ENCODE measurements at regions not wholly inside any gene's neighbourhood (a gene's known extent, or its start where the extent isn't known, plus 50 kb on each side); places are given as distances from the start of the nearest gene placed in this dataset.
A peak's percentile ranks its signal among the peaks of the same experiment; 100 is the strongest.

DNA sequence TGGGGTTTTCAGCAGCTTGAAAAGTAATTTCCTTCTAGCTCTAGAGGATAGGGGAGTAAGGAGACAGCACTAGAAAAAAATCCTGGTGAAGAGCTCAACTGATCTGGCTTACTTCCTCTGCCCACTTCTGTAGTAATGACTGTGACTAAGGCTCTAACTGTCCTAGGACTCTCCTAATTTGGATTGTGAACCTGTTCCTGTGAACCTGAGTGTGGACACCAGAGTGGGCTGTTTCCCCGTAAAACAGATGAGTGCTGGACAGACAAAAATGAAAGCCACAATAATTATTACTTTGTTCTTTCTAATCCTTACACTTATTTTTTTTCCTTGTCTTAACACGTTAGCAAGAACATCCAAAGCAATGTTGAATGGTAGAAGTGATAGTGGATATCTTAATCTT lies 154.1 kb downstream of the AASDHPPT start:
- no peak overlapping the region for H2AFZ ChIP-seq (ENCODE audit: low read length)
- no peak for DNase-seq (ENCODE audit: insufficient read length, low spot score, missing footprints)
- no peaks in the 10 kb centered on the region for H3K4me1 ChIP-seq (ENCODE audit: insufficient read depth, low read length)
- no peak overlapping the region for H3K4me3 ChIP-seq (ENCODE audit: insufficient read depth, low read length)
- H3K36me3 ChIP-seq (ENCODE audit: insufficient read depth, low read length): no peaks in the 10 kb centered on the region
- H4K20me1 ChIP-seq (ENCODE audit: insufficient read depth, low read length): no peaks in the 10 kb centered on the region
- TF ChIP-seq, protein P1, sequence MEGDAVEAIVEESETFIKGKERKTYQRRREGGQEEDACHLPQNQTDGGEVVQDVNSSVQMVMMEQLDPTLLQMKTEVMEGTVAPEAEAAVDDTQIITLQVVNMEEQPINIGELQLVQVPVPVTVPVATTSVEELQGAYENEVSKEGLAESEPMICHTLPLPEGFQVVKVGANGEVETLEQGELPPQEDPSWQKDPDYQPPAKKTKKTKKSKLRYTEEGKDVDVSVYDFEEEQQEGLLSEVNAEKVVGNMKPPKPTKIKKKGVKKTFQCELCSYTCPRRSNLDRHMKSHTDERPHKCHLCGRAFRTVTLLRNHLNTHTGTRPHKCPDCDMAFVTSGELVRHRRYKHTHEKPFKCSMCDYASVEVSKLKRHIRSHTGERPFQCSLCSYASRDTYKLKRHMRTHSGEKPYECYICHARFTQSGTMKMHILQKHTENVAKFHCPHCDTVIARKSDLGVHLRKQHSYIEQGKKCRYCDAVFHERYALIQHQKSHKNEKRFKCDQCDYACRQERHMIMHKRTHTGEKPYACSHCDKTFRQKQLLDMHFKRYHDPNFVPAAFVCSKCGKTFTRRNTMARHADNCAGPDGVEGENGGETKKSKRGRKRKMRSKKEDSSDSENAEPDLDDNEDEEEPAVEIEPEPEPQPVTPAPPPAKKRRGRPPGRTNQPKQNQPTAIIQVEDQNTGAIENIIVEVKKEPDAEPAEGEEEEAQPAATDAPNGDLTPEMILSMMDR (IDR thresholded peaks at IDR 0.05; ENCODE audit: extremely low read depth, low read depth, low read length): peak; percentile 24
- H3K79me2 ChIP-seq (ENCODE audit: insufficient read depth, low read length): no peaks in the 10 kb centered on the region
- no peaks in the 10 kb centered on the region for H3K9me3 ChIP-seq (ENCODE audit: low read depth, low read length)
- H3K27ac ChIP-seq (ENCODE audit: low read depth, low read length): no peak overlapping the region
- H3K4me2 ChIP-seq (ENCODE audit: insufficient read depth, low read length): no peak overlapping the region
- H3K27me3 ChIP-seq (ENCODE audit: insufficient read depth, low read length): no peaks in the 10 kb centered on the region

DNA sequence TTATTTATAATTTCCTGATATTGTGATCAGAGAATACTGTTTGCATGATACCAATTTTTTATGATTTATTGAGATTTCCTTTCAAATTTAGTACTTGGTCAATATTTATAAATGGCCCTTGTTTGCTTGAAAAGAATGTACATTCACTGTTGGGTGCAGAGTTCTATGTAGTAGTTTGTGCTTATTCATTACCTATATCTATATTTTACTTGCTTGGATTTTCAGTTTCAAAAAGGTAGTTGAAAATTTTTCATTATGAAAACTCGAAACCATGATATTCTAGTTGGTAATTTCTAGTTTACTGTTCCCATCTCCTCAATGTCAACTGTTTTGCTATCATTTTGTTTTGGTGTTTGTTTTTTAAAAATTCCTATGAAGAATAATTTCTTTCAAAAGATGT lies 155.7 kb downstream of the AASDHPPT start:
- no peak overlapping the region for H3K27ac ChIP-seq (ENCODE audit: low read depth, low read length)
- DNase-seq (ENCODE audit: insufficient read length, low spot score, missing footprints): no peak
- TF ChIP-seq, protein P1 (IDR thresholded peaks at IDR 0.05; ENCODE audit: extremely low read depth, low read depth, low read length): no peak
- no peaks in the 10 kb centered on the region for H4K20me1 ChIP-seq (ENCODE audit: insufficient read depth, low read length)
- H3K27me3 ChIP-seq (ENCODE audit: insufficient read depth, low read length): no peaks in the 10 kb centered on the region
- no peaks in the 10 kb centered on the region for H3K36me3 ChIP-seq (ENCODE audit: insufficient read depth, low read length)
- no peaks in the 10 kb centered on the region for H3K9me3 ChIP-seq (ENCODE audit: low read depth, low read length)
- no peaks in the 10 kb centered on the region for H3K4me1 ChIP-seq (ENCODE audit: insufficient read depth, low read length)
- no peaks in the 10 kb centered on the region for H3K79me2 ChIP-seq (ENCODE audit: insufficient read depth, low read length)
- no peak overlapping the region for H3K4me3 ChIP-seq (ENCODE audit: insufficient read depth, low read length)
- no peak overlapping the region for H3K4me2 ChIP-seq (ENCODE audit: insufficient read depth, low read length)
- H2AFZ ChIP-seq (ENCODE audit: low read length): no peak overlapping the region

DNA sequence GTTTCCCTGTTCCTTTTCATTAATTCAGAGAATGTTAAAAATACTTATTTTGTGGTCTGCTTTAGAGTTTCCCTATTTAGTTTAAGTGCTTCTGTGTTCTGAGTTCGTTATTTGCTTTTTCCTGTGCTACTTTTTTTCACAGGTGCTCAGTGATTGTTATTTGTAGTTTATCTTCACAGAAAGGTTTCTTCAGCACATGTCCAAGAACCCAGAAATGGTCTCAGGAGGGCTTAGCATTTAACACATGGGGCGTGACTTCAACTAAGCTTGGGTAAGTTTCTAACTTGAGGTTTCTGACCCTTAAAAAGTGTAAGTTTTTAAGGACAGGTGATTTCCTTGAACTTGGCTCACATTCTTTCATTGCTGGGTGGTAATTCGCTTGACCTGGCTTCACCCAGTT lies 157.3 kb downstream of the AASDHPPT start:
- TF ChIP-seq, protein P1 (IDR thresholded peaks at IDR 0.05; ENCODE audit: extremely low read depth, low read depth, low read length): no peak

DNA sequence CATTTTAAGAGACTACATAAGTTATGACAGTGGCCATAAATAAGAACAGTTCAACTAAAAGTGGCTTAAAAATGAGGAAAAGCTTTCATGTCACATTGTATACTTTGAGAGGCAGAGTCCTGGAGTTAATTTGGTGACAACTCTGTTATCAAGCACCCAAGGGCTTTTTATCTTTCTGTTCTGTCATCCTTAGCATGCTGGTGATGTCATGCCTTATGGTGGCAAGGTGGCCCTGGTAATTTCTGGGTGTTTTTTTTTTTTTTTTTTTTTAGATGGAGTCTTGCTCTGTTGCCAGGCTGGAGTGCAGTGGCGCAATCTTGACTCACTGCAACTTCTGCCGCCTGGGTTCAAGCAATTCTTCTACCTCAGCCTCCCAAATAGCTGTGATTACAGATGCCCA lies 158.8 kb downstream of the AASDHPPT start:
- Histone ChIP-seq H3K9me3 (ENCODE audit: low read depth, low read length) (no peaks in the 10 kb centered on the region), H3K4me1 (ENCODE audit: insufficient read depth, low read length) (no peaks in the 10 kb centered on the region), H3K27ac (ENCODE audit: low read depth, low read length) (no peak overlapping the region), H3K4me2 (ENCODE audit: insufficient read depth, low read length) (no peak overlapping the region), H2AFZ (ENCODE audit: low read length) (no peak overlapping the region), H4K20me1 (ENCODE audit: insufficient read depth, low read length) (no peaks in the 10 kb centered on the region), H3K36me3 (ENCODE audit: insufficient read depth, low read length) (no peaks in the 10 kb centered on the region), H3K27me3 (ENCODE audit: insufficient read depth, low read length) (no peaks in the 10 kb centered on the region), H3K79me2 (ENCODE audit: insufficient read depth, low read length) (no peaks in the 10 kb centered on the region), H3K4me3 (ENCODE audit: insufficient read depth, low read length) (no peak overlapping the region)
- TF ChIP-seq, protein P1 (IDR thresholded peaks at IDR 0.05; ENCODE audit: extremely low read depth, low read depth, low read length): no peak
- DNase-seq (ENCODE audit: insufficient read length, low spot score, missing footprints): no peak

More for the DNA sequence above, 157.3 kb downstream of the AASDHPPT start:
- Histone ChIP-seq H2AFZ (ENCODE audit: low read length) (no peak overlapping the region), H3K36me3 (ENCODE audit: insufficient read depth, low read length) (no peaks in the 10 kb centered on the region), H3K4me2 (ENCODE audit: insufficient read depth, low read length) (no peak overlapping the region), H3K9me3 (ENCODE audit: low read depth, low read length) (no peaks in the 10 kb centered on the region), H3K27ac (ENCODE audit: low read depth, low read length) (no peak overlapping the region), H4K20me1 (ENCODE audit: insufficient read depth, low read length) (no peaks in the 10 kb centered on the region), H3K4me1 (ENCODE audit: insufficient read depth, low read length) (no peaks in the 10 kb centered on the region), H3K27me3 (ENCODE audit: insufficient read depth, low read length) (no peaks in the 10 kb centered on the region), H3K79me2 (ENCODE audit: insufficient read depth, low read length) (no peaks in the 10 kb centered on the region), H3K4me3 (ENCODE audit: insufficient read depth, low read length) (no peak overlapping the region)
- no peak for DNase-seq (ENCODE audit: insufficient read length, low spot score, missing footprints)

All from osteoblast (primary cell).